Mesothelial cell of epicardium (in vitro differentiated cells): ENCODE measurements at regions not wholly inside any gene's neighbourhood (a gene's known extent, or its start where the extent isn't known, plus 50 kb on each side); places are given as distances from the start of the nearest gene placed in this dataset.

ENCODE experiments used
- DNase-seq, 2 experiments: peaks; one replicate each; pipeline ENCODE4 v3.0.0; 2021; ENCODE audit warnings: low spot score in 2 of 2; ENCODE audit not compliant: unreplicated experiment in 2 of 2
- H3K27ac Mint-ChIP-seq: 2 replicates; pipeline ENCODE4 v1.8.0; 2021; ENCODE audit warnings: mixed read lengths
- H3K27me3 Mint-ChIP-seq: 2 replicates; pipeline ENCODE4 v1.8.0; 2021; ENCODE audit warnings: low read depth, mixed read lengths
- H3K36me3 Mint-ChIP-seq: 2 replicates; pipeline ENCODE4 v1.8.0; 2021; ENCODE audit warnings: mixed read lengths
- H3K4me1 Mint-ChIP-seq: 2 replicates; pipeline ENCODE4 v1.8.0; 2021; ENCODE audit warnings: mixed read lengths
- H3K4me3 Mint-ChIP-seq: 2 replicates; pipeline ENCODE4 v1.8.0; 2021; ENCODE audit warnings: mild to moderate bottlenecking, moderate library complexity, mixed read lengths
- H3K9me3 Mint-ChIP-seq: 2 replicates; pipeline ENCODE4 v1.8.0; 2021; ENCODE audit warnings: mixed read lengths
- TF ChIP-seq, protein P1 (sequence below): fragments of 200-600 bp; sonication (generic); IDR thresholded peaks from one replicate; pipeline ENCODE4 v1.5.0; 2021; ENCODE audit warnings: antibody characterized with exemption; ENCODE audit not compliant: unreplicated experiment

DNA sequence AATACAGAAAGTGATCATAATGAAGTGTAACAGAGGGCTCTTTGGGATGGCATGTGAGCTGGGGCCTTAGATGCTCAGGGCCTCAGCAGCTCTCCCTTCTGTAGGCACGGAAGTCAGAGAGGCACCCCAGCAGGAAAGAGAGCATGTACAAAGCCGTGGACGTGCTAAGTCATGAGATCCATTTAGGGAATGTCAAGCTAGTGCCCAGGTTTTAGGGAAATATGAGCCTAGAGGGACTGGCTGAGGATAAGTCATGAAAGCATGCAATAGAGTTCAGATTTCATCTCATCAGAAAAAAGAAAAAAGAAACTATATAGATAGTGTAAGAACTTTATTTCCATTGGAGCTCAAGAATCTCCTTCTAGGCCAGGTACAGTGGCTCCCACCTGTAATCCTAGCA, 379.5 kb upstream of the KLF4 start:
- no peaks in the 10 kb centered on the region for H3K9me3 Mint-ChIP-seq
- DNase-seq, result no peak
- no peak overlapping the region for H3K27ac Mint-ChIP-seq
- H3K27me3 Mint-ChIP-seq, result no peaks in the 10 kb centered on the region
- H3K4me3 Mint-ChIP-seq, result no peak overlapping the region
- no peaks in the 10 kb centered on the region for H3K4me1 Mint-ChIP-seq
- no peaks in the 10 kb centered on the region for H3K36me3 Mint-ChIP-seq
- TF ChIP-seq, protein P1, sequence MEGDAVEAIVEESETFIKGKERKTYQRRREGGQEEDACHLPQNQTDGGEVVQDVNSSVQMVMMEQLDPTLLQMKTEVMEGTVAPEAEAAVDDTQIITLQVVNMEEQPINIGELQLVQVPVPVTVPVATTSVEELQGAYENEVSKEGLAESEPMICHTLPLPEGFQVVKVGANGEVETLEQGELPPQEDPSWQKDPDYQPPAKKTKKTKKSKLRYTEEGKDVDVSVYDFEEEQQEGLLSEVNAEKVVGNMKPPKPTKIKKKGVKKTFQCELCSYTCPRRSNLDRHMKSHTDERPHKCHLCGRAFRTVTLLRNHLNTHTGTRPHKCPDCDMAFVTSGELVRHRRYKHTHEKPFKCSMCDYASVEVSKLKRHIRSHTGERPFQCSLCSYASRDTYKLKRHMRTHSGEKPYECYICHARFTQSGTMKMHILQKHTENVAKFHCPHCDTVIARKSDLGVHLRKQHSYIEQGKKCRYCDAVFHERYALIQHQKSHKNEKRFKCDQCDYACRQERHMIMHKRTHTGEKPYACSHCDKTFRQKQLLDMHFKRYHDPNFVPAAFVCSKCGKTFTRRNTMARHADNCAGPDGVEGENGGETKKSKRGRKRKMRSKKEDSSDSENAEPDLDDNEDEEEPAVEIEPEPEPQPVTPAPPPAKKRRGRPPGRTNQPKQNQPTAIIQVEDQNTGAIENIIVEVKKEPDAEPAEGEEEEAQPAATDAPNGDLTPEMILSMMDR, result no peak

DNA sequence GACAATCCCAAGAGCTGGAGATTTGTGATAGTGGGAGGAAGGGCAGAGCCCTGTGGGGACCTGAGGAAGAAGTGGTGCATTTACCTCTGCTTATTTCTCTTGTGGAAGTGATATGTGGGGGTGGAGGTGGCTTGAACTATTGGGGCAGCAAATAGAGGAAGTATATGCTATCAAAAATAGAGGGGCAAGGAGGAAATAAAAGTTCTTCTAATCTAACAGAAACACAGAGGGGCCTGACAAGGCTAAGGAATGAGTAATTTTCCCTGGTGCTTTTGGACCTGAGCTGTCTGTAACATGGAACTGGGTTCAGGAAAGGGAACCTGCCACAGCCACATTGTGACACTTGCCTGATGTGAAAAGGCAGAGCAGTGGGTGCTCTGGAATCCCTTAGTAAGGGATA, 378.6 kb upstream of the KLF4 start:
- no peak for DNase-seq
- Mint-ChIP-seq H3K4me3 (no peak overlapping the region), H3K27ac (no peak overlapping the region), H3K4me1 (peaks cover 9% of the 10 kb centered on the region), H3K36me3 (no peaks in the 10 kb centered on the region), H3K9me3 (no peaks in the 10 kb centered on the region), H3K27me3 (no peaks in the 10 kb centered on the region)
- TF ChIP-seq, protein P1, result no peak

DNA sequence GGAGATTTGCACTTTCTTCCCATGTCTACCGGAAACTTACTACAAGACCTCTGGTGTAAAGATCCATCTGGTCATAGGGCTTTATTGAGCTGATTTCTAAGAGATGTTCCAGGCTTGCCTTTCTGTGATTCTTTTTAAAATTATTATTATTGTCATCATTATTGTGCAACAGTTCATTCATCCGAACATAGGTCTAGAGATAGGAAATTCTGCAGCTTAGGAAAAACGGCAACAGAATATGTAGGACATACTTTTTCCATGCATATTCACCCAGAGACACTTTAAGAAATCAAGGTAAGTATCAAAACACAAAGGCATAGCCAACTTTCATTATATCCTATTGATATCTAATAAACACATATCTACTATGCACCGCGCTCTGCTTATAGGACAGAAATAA, 378.2 kb upstream of the KLF4 start:
- Mint-ChIP-seq H3K4me1 (peaks cover 13% of the 10 kb centered on the region), H3K27me3 (no peaks in the 10 kb centered on the region)

DNA sequence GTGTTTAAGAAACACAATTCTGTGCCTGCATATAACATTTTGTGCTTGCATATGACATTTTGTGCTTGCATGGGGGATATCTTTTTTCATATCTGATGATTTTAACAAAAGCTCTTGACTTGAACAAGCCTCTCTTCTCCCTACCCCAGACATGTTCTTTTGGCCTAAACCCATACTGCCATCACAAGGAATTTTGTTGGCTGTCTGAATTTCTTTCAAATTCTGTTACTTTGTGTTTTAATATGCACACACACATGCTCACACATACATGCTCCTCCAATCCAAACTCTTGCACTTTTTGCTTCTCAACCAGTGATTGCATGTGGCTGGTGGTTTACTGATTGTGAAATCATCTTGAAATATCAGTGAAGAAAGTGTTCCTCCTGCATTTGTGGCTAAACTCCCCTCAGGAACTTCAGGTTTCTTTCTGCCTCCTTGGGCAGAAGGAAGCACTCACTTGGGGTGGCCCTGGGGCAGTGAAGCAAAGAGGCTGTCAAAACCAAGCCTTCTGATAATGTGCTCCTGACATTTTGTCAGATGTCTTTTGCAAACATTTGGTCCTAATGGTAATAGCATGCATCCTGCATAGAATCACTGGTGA, 377.2 kb upstream of the KLF4 start:
- no peak overlapping the region for H3K4me3 Mint-ChIP-seq
- H3K9me3 Mint-ChIP-seq, result no peaks in the 10 kb centered on the region
- DNase-seq, result no peak
- no peaks in the 10 kb centered on the region for H3K36me3 Mint-ChIP-seq
- H3K27ac Mint-ChIP-seq, result no peak overlapping the region
- peaks cover 19% of the 10 kb centered on the region for H3K4me1 Mint-ChIP-seq
- H3K27me3 Mint-ChIP-seq, result peaks cover under 1% of the 10 kb centered on the region
- TF ChIP-seq, protein P1, result no peak

More for the DNA sequence above, 378.2 kb upstream of the KLF4 start:
- Mint-ChIP-seq H3K27ac (no peak overlapping the region), H3K4me3 (no peak overlapping the region), H3K9me3 (no peaks in the 10 kb centered on the region), H3K36me3 (no peaks in the 10 kb centered on the region)
- no peak for DNase-seq
- TF ChIP-seq, protein P1, result no peak

DNA sequence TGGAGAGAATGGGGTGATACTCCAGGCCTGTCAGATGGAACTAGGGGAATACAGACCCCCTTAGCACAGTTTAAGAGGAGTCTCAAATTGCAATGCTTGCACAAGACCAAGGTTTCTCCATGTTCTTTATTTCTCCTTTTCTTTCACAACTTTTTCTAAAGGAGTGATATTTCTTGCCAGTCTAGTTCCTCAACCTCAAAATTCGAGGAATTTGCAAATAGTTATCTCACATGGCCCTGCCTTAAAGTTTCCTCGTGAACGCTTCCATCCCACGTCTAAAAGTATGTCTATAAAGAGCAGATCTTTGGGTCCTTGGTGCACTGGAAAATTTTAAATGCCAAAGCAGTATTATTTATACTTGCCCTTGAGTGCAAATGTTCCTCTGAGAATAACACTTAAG, 373.8 kb upstream of the KLF4 start:
- H3K36me3 Mint-ChIP-seq, result no peaks in the 10 kb centered on the region
- peak overlapping the region; percentile 21 for H3K27ac Mint-ChIP-seq
- peaks cover 2% of the 10 kb centered on the region for H3K27me3 Mint-ChIP-seq
- no peaks in the 10 kb centered on the region for H3K9me3 Mint-ChIP-seq
- DNase-seq, result no peak
- TF ChIP-seq, protein P1, result no peak
- no peak overlapping the region for H3K4me3 Mint-ChIP-seq
- peaks cover 19% of the 10 kb centered on the region for H3K4me1 Mint-ChIP-seq

DNA sequence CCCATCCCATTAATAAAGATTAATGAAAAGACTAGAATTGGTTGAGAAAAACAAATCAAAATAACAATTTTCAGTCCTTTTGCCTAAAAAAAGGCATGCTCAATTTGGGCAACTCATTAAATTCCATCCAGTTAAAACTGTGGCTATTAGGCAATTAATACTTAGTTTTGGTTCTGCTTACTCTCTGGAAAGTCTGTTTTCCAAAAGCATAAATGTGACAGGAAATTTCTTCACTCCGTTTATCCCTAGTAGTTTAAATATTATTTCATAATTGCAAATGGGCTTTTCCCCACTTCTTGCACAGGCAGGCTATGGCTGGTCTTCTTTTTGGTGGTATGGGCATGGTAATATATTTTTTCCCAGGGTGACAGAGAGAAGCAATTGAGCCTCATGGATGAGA, 373.3 kb upstream of the KLF4 start:
- no peak for DNase-seq
- TF ChIP-seq, protein P1, result no peak
- Mint-ChIP-seq H3K9me3 (no peaks in the 10 kb centered on the region), H3K4me3 (no peak overlapping the region), H3K27me3 (peaks cover 2% of the 10 kb centered on the region), H3K4me1 (peaks cover 19% of the 10 kb centered on the region), H3K36me3 (no peaks in the 10 kb centered on the region), H3K27ac (peak overlapping the region; percentile 21)
